K562 (cell line): ENCODE measurements at regions not wholly inside any gene's neighbourhood (a gene's known extent, or its start where the extent isn't known, plus 50 kb on each side); places are given as distances from the start of the nearest gene placed in this dataset.

Experiments
- ATAC-seq: fragments of 200-7000 bp; cut with Tn5 transposase; 3 replicates; pipeline ENCODE4 v1.9.1; 2020; ENCODE audit warnings: moderate library complexity
- BruUV-seq: library from RNA; stranded (reverse); fragments of 400-500 nt; replicated peaks from 2 replicates; lab custom pipeline; 2021; lab: Mats Ljungman, UMichigan
- CTCF ChIA-PET: fragments of 300-600 bp; formaldehyde crosslinking; extraction: SDS; loops from one replicate; lab custom pipeline; 2021; ENCODE audit warnings: low intra/inter-chr PET ratio; lab: Yijun Ruan, JAX
- POLR2A ChIA-PET: fragments of 300-600, 350-650 bp; sonication (Branson Sonifier 250); formaldehyde crosslinking; extraction: SDS; loops from one replicate; lab custom pipeline; 2021; ENCODE audit warnings: antibody characterized with exemption, inconsistent platforms; lab: Yijun Ruan, JAX
- DNase-seq, 4 experiments: peaks; one replicate each; pipeline versions ENCODE4 v3.0.0 to v3.0.0-alpha.2; 2011 to 2018; ENCODE audit warnings: low spot score in 3 of 4, mixed read lengths in 3 of 4; ENCODE audit errors: extremely low read depth in 1 of 4
- FAIRE-seq: peaks from 2 replicates; lab custom pipeline; 2011; peaks lifted over from hg19 to GRCh38; lab: Jason Lieb, UNC
- H2AFZ ChIP-seq: 2 replicates; pipeline ENCODE4 v1.6.0; 2011; ENCODE audit warnings: low read depth, low read length, control low read depth, inconsistent platforms
- H3K27ac ChIP-seq: fragments of 200-600 bp; 3 replicates; pipeline ENCODE4 v1.8.0; 2011; ENCODE audit warnings: low read depth, mild to moderate bottlenecking, control low read depth, inconsistent platforms, low read length, moderate library complexity, mixed read lengths; ENCODE audit errors: extremely low read depth
- H3K27me3 ChIP-seq, 2 experiments: fragments of 300-600 bp in 1 of 2; 2 replicates in 1 of 2; 3 replicates in 1 of 2; pipeline versions ENCODE4 v1.6.0 to v1.8.0; 2011; ENCODE audit warnings: inconsistent platforms in 2 of 2, low read length in 2 of 2, mild to moderate bottlenecking in 1 of 2, mixed read lengths in 1 of 2, moderate library complexity in 1 of 2; ENCODE audit not compliant: control insufficient read depth in 2 of 2, insufficient read depth in 2 of 2
- H3K36me3 ChIP-seq: fragments of 300-600 bp; 3 replicates; pipeline ENCODE4 v1.8.0; 2011; ENCODE audit warnings: mild to moderate bottlenecking, low read length, inconsistent platforms; ENCODE audit not compliant: control insufficient read depth, insufficient read depth
- H3K4me1 ChIP-seq, 2 experiments: fragments of 200-600 bp in 1 of 2; replicated peaks in 1 of 2; 2 replicates in 1 of 2; 3 replicates in 1 of 2; pipeline versions ENCODE4 v1.5.1 to v1.8.0; 2011; ENCODE audit warnings: inconsistent platforms in 2 of 2, low read length in 2 of 2, mild to moderate bottlenecking in 1 of 2, mixed read lengths in 1 of 2, moderate library complexity in 1 of 2; ENCODE audit not compliant: control insufficient read depth in 2 of 2, insufficient read depth in 2 of 2
- H3K4me2 ChIP-seq: 2 replicates; pipeline ENCODE4 v1.6.1; 2011; ENCODE audit warnings: low read length, control low read depth, inconsistent platforms, mixed read lengths; ENCODE audit not compliant: insufficient read depth
- H3K4me3 ChIP-seq: fragments of 200-600 bp; sonication (generic), shearing (Covaris generic); 2 replicates; pipeline ENCODE4 v1.5.1; 2016; ENCODE audit warnings: control low read depth, inconsistent platforms
- H3K79me2 ChIP-seq: fragments of 200-600 bp; 3 replicates; pipeline ENCODE4 v1.8.0; 2011; ENCODE audit warnings: low read length, inconsistent platforms; ENCODE audit not compliant: control insufficient read depth, insufficient read depth
- H3K9ac ChIP-seq, 2 experiments: 2 replicates each; pipeline versions ENCODE4 v1.6.0 to v1.6.1; 2011; ENCODE audit warnings: low read depth in 2 of 2, low read length in 2 of 2, control low read depth in 1 of 2, inconsistent platforms in 1 of 2, mild to moderate bottlenecking in 1 of 2, mixed read lengths in 1 of 2; ENCODE audit not compliant: insufficient read depth in 1 of 2
- H3K9me1 ChIP-seq: one replicate; pipeline ENCODE4 v1.6.0; 2011; ENCODE audit warnings: inconsistent platforms, mild to moderate bottlenecking, low read length, moderate library complexity; ENCODE audit not compliant: control insufficient read depth, insufficient read depth
- H3K9me3 ChIP-seq: replicated peaks from 2 replicates; pipeline ENCODE4 v1.5.1; 2011; ENCODE audit warnings: low read depth, low read length, inconsistent platforms; ENCODE audit not compliant: control insufficient read depth, insufficient read depth
- H4K20me1 ChIP-seq: replicated peaks from 2 replicates; pipeline ENCODE4 v1.6.1; 2011; ENCODE audit warnings: low read length, inconsistent platforms, mixed read lengths; ENCODE audit not compliant: control insufficient read depth, insufficient read depth
- POLR2B ChIP-seq: fragments of 450-650 bp; IDR thresholded peaks from 2 replicates; pipeline ENCODE4 v1.6.1; 2018; ENCODE audit warnings: low read depth; ENCODE audit not compliant: partially characterized antibody
- PRPF4 ChIP-seq: fragments of 200-400 bp; formaldehyde crosslinking; IDR thresholded peaks from one replicate; pipeline ENCODE4 v1.6.1; 2017; ENCODE audit warnings: low read length, low read depth, mild to moderate bottlenecking; ENCODE audit not compliant: insufficient read depth, poor library complexity, severe bottlenecking
- SMARCB1 ChIP-seq: IDR thresholded peaks from 2 replicates; pipeline ENCODE4 v1.6.1; 2011; ENCODE audit warnings: improper control_type of control experiment, low read depth; ENCODE audit not compliant: insufficient read length
- XRCC3 ChIP-seq: fragments of 450-650 bp; IDR thresholded peaks from 2 replicates; pipeline ENCODE4 v1.6.1; 2017; ENCODE audit warnings: mild to moderate bottlenecking, moderate library complexity
- ZBTB7A ChIP-seq: IDR thresholded peaks from 2 replicates; pipeline ENCODE4 v1.6.1; 2011; ENCODE audit warnings: low read depth, mild to moderate bottlenecking, low read length, moderate library complexity, borderline replicate concordance; ENCODE audit not compliant: control insufficient read depth
- ZNF134 ChIP-seq: fragments of 250-450 bp; sonication (Bioruptor Pico); conservative IDR thresholded peaks from 2 replicates; pipeline ENCODE4 v1.4.0; 2020
- ZNF445 ChIP-seq: fragments of 250-450 bp; sonication (Bioruptor Pico); IDR thresholded peaks from 2 replicates; pipeline ENCODE4 v1.4.0; 2020; ENCODE audit warnings: low read depth, mild to moderate bottlenecking, moderate library complexity
- ZNF511 ChIP-seq: sonication (generic); formaldehyde crosslinking; IDR thresholded peaks from 2 replicates; pipeline ENCODE4 v1.8.0; 2022; ENCODE audit warnings: mild to moderate bottlenecking, missing genetic modification reagents
- WGBS: fragments of 100-300 bp; shearing (Covaris generic); methylation state at CpG from one replicate; pipeline ENCODE4 v1.1.6; 2016; ENCODE audit warnings: low coverage, mixed read lengths; ENCODE audit not compliant: insufficient coverage; ENCODE audit errors: missing lambda C conversion rate; 5-methylcytosine and 5-hydroxymethylcytosine counted together
- in situ Hi-C: fragments of 300-500 bp; cut with MboI; formaldehyde crosslinking; loops from 4 replicates; pipeline ENCODE4 v1.15.0; 2018; ENCODE audit warnings: inconsistent platforms, mixed read lengths
- intact Hi-C: fragments of 100-400 bp; cut with micrococcal nuclease; formaldehyde crosslinking; loops from 2 replicates; pipeline ENCODE4 v1.14.2; 2022
- TF ChIP-seq, protein P1 (sequence below): fragments of 250-450 bp; sonication (Bioruptor Pico); IDR thresholded peaks from 2 replicates; pipeline ENCODE4 v1.5.1; 2021; ENCODE audit warnings: mild to moderate bottlenecking

GRCh38 chr4:29295280-29295679 lies 1424.9 kb upstream of the PCDH7 start:
- Histone ChIP-seq H3K4me3 (no peak overlapping the region), H3K4me2 (no peak overlapping the region), H3K79me2 (no peaks in the 10 kb centered on the region), H3K9me3 (no peaks in the 10 kb centered on the region), H2AFZ (no peak overlapping the region), H4K20me1 (no peaks in the 10 kb centered on the region), H3K36me3 (no peaks in the 10 kb centered on the region)
- ATAC-seq (no peak), DNase-seq (no peak)
- POLR2A ChIA-PET = interaction anchor here (0.7 kb wide), 1 partner anchor 35 kb away, joined by 3 read pairs; no protein-coding TSS in a partner anchor
- TF ChIP-seq, protein P1, sequence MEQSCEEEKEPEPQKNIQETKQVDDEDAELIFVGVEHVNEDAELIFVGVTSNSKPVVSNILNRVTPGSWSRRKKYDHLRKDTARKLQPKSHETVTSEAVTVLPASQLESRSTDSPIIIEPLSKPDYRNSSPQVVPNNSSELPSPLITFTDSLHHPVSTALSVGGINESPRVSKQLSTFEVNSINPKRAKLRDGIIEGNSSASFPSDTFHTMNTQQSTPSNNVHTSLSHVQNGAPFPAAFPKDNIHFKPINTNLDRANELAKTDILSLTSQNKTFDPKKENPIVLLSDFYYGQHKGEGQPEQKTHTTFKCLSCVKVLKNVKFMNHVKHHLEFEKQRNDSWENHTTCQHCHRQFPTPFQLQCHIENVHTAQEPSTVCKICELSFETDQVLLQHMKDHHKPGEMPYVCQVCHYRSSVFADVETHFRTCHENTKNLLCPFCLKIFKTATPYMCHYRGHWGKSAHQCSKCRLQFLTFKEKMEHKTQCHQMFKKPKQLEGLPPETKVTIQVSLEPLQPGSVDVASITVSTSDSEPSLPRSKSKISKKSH (CRISPR knock-in tag) = no peak
- TF ChIP-seq ZNF511 (CRISPR knock-in tag) = no peak
- no peak for TF ChIP-seq POLR2B
- TF ChIP-seq XRCC3 = no peak
- TF ChIP-seq, all 486 proteins: peak for 0
- Histone ChIP-seq H3K27ac (no peak overlapping the region), H3K27me3 (no peaks in the 10 kb centered on the region), H3K9ac (no peak overlapping the region), H3K4me1 (no peaks in the 10 kb centered on the region), H3K9me1 (no peaks in the 10 kb centered on the region)
- intact Hi-C loops = no loop called here
- FAIRE-seq = no peak
- in situ Hi-C loops = no loop called here
- no TSS peak for BruUV-seq
- CTCF ChIA-PET = no interaction called here

- FAIRE-seq (no peak), ATAC-seq (no peak), DNase-seq (no peak)
- no peaks in the 10 kb centered on the region; the same call in 1 of the 2 replicates for H3K9me3 ChIP-seq
- WGBS = 0% methylated on average over 3 of the region's 3 CpGs
- no peaks in the 10 kb centered on the region; a peak in 1 of 5 replicates for H3K27me3 ChIP-seq
- no peaks in the 10 kb centered on the region for H3K79me2 ChIP-seq
- in situ Hi-C loops = no loop called here
- H3K4me1 ChIP-seq = no peaks in the 10 kb centered on the region
- H3K27ac ChIP-seq = no peak overlapping the region
- H3K9me1 ChIP-seq = no peaks in the 10 kb centered on the region
- ChIA-PET CTCF (no interaction called here), POLR2A (no interaction called here)
- no peak overlapping the region for H2AFZ ChIP-seq
- intact Hi-C loops = no loop called here
- H4K20me1 ChIP-seq = no peaks in the 10 kb centered on the region
- H3K4me2 ChIP-seq = no peak overlapping the region
- no peak overlapping the region for H3K9ac ChIP-seq
- no peaks in the 10 kb centered on the region for H3K36me3 ChIP-seq
- BruUV-seq = no TSS peak
- H3K4me3 ChIP-seq = no peak overlapping the region
- no peak for TF ChIP-seq ZNF134 (CRISPR knock-in tag)
- no peak for TF ChIP-seq ZBTB7A
- no peak for TF ChIP-seq SMARCB1
- no peak for TF ChIP-seq PRPF4
- TF ChIP-seq ZNF445 (CRISPR knock-in tag) = no peak
Observed at GRCh38 chr4:29304595-29304994, 1415.6 kb upstream of the PCDH7 start.
